ENCODE measurements at regions not wholly inside any gene's neighbourhood (a gene's known extent, or its start where the extent isn't known, plus 50 kb on each side); places are given as distances from the start of the nearest gene placed in this dataset.
"Not testable (repeated sequence)": the region's sequence is repeated elsewhere in the genome, so short reads cannot be mapped to it uniquely, and the experiment has no call there.

DNA sequence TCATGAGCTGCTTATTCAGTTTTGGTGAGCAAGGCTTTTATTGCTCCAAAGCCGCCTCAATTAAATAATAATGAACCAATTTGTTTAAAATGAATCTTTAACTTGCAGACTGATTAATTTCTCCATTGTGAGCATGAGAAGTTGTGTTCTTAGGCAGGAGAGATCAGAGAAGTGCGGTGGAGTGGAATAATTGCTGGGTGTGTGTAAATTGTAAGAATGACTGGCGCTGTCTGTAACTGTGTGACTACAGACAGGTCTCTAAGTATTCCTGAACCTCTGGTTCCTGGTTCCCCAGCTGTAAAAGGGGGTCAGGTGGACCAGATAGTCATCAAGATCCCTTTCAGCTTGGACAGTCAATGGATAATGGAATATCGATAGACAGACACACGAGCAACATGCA, 98.0 kb upstream of the EFEMP1 start:
- DNase-seq, result no peak

DNA sequence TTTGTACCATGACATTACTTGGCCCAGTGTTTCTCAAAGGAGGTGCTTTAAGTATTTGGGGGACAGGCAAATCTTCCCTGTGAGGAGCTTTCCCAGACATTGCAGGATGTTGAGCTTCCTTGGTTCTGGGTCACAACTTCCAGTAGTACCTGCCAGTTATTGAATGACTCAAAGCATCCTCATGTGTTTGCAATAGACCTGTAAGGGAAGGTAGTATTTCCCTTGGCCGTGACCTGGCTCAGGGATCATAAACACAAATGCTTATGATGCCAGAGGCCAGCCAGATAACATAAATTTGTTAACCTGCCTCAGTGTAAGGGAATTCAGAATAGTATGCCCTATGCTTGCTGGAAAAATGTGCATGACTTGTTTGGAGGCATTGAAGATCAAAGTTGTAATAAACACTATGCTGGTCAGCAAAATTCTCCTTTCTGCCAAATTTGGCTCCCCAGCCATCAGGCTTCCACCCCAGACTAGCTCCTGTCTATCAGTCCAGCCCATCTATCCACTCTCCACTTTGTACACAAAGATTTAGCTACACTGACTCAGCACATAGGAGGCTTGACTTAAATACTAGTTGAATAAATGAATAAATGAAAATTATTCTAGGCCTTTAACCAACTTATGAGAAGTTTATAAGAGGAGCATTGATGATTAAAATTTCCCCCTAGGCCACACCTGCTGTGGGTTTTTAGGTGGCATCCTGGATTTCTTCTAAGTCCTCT, 102.0 kb upstream of the EFEMP1 start:
- no peak for DNase-seq

DNA sequence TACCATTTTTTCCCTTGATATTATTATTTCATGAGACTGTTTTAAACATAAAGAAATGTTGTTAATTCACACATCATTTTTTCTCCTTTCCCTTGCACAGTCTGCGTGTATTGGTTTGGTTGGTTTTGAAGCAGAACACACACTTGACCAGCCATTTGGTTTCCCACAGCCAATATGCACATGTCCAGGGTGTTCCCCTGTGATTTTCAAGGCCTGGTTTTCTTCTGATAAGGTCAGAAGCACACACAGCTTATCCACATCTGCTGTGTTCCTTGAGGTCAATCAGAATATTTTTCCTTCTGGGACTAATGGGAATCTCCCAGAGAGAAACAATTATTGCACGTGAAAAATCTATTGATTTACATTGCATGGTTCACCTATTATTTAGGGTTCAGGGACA, 103.2 kb upstream of the EFEMP1 start:
- no peak for DNase-seq

DNA sequence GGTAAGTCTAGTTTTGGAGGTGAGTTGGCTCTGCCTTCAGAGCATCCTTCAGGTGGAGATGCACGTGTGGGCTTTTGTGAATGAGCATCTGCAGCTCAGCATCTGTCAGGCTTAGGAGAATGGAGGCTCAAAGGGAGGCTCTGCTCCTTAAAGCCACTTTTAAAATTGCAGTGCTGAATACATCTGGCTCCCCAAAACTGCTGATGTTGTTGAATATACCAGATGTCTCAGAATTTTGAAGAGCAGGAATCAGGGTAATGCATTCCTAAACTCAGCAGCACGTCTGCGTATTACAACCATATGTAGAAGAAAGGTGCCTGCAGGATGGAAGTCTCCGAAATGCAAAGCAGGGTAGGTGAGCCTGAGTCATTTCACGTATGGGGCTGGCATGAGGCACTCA, 106.5 kb upstream of the EFEMP1 start:
- no peak for DNase-seq

DNA sequence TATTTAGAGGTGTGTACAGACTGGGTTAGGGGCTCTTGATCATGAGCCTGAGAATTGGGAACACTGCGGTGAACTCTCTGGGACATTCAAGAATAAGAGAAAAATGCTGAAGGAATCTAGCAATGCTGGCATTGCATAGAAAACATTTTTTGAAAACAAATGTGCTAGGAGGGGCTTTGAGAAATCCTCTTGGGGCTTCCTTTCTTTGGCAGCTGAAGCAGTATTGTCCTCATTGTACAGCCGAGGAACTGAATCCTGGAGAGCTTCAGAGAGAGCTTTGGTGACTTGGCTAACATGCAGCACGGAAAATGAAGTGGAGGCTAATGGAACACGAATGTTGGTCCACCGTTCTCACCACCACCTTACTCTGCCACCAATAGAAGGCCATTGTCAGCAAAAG, 107.3 kb upstream of the EFEMP1 start:
- no peak for DNase-seq

DNA sequence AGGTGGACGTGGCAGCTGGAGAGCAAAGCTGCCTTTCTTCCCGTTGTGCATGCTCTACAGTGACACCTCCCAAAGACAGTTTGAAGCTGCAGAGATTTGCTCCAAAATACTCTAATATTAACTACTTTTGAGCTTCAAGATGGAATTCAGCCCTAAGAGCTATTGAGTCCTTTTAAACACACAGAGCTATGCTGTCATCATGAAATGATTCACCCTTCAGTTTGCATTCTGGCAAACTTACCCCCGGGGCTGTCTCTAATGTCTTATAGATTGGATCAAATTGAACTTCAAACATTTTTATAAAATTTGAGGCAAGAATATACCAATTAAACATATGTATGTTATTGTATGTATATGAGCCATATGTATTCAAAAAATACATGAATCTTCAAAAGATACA, 110.7 kb upstream of the EFEMP1 start:
- DNase-seq, result no peak

DNA sequence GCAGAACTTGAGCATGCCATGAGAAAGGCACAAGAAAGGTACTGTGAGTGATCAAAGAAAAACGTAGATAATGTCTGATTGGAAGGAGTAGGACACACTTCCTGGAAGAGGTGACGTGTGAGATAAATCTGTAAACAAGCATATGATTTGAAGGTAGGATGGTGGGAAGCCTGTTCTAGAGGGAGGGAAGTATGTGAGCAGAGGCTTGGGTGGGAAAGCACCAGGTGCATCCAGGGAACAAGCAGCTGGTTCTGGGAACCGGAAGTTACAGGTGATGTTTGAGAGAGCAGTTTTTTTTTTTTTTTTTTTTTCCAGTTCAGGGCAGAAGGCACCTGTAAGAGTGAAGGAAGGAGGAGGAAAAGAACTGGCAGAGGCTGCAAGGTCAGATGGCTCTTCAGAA, 116.6 kb upstream of the EFEMP1 start:
- DNase-seq, result no peak

DNA sequence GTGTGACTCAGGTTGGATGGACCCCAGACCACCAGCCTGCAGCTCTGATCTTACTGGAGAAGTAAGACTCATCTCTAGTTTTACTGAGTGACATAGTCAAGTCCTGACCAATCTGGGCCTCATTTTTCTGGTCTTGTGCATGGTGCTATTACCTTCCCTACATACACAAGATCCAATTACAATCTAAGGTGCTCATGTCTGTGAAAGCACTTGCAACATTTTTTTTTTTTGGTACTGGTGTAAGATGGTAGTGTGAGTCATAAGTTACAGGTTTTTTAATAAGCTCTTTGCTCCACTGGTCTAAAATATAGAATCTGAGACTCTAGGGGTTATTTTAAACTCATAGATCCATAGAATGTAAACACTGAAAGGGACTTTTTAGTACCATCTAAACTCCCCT, 117.3 kb upstream of the EFEMP1 start:
- no peak for DNase-seq

DNA sequence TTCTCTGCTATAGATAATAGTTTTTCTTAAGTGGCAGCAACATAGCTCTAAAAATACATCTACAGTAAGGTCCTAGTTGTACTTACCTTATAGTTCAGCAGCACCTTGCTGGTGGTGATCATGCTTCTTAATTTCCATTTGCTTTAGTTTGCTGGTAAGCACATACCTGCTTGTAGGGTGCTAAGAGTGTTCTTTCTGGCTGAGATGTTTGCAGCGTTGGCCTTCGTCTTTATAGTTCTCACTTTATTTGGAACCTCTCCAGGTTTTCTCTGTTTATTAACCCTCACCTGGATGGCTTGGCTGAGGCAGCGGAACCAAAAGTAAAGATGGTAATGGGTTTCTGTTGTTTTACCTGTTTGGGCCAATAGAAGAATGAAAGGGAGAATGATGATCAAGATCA, 123.6 kb upstream of the EFEMP1 start:
- no peak for DNase-seq

DNA sequence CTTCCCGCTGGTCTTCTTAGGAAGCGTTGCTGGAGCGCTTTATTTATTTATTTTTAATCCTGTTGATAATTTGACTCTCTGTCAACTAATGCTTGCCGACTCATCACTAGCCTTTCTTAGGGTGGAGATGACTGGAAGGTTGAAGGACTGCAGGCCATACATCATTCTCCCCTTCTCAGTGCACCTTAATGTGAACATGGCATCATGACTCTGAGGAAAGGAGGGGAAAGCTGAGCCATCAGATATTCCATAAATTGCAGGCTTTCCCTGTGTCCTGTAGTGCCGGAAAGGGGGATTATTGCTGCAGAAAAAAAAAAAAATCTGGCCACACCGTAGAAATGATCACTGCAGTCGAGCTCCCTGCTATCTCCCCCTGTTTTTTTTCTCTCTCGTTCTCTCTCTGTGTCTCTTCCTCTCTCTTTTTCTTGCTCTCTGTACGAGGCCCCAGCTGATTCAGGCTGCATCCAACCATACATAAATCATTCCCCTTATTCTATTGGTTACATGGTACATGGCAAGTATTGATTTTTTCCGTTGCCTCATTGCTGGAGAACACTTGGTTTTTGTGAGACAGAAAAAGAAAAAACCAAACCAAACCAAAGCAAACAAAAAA, 125.8 kb upstream of the EFEMP1 start:
- DNase-seq, result no peak

DNA sequence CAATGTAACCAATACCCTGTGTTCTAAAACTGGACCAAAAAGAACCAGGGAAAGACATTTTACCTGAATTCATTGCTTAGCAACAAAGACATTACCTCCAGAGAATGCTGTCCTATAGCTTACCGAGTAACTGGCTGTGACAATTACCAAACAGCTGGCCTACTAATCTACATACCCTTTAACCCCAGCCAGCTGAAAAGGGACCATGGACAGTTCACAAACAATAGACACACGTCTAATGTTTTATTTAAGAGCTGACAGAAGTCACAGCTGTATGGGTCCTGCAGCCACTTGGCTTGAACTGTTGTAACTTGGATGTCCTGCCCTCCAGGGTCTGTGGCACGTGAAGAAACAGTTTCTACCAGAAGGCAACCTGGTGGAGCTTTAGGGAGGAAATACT, 130.1 kb upstream of the EFEMP1 start:
- no peak for DNase-seq

DNA sequence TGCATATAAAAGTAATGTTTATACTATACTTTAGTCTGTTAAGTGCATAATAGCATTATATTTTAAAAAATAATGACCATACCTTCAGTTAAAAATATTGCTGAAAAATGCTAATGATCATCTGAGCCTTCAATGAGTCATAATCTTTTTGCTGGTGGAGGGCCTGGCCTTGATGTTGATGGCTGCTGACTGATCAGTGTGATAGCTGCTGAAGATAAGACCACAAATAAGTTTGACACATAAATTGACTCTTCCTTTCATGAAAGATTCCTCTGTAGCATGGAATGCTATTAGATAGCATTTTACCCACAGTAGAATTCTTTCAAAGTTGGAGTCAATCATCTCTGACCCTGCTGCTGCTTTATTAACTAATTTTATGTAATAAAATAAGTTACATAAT, 128.4 kb upstream of the CCDC85A start:
- no peak for DNase-seq

DNA sequence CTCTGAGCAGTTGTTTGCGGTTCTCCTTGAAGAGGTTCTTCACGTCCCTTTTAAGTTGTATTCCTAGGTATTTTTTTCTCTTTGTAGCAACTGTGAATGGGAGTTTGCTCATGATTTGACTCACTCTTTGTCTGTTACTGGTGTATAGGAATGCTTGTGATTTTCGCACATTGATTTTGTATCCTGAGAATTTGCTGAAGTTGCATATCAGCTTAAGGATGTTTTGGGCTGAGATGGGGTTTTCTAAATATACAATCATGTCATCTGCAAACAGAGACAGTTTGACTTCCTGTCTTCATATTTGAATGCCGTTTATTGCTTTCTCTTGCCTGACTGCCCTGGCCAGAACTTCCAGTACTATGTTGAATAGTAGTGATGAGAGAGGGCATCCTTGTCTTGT, 122.5 kb upstream of the CCDC85A start:
- not testable (repeated sequence) for DNase-seq

DNA sequence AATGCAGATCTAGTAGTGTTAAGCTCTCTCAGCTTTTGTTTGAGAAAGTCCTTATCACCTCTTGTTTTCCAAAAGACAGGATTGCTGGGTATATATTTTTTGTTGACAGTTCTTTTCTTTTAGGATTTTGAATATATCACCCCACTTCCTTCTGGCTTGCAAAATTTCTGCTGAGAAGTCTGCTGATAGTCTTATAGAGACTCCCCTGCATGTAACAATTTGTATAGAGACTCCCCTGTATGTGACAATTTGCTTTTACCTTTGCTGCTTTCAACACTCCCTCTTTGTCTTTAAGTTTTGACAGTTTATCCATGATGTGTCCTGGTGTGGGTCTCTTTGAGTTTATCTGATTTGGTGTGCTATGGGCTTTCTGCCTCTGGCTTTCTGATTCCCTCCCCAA, 115.0 kb upstream of the CCDC85A start:
- DNase-seq, result no peak

DNA sequence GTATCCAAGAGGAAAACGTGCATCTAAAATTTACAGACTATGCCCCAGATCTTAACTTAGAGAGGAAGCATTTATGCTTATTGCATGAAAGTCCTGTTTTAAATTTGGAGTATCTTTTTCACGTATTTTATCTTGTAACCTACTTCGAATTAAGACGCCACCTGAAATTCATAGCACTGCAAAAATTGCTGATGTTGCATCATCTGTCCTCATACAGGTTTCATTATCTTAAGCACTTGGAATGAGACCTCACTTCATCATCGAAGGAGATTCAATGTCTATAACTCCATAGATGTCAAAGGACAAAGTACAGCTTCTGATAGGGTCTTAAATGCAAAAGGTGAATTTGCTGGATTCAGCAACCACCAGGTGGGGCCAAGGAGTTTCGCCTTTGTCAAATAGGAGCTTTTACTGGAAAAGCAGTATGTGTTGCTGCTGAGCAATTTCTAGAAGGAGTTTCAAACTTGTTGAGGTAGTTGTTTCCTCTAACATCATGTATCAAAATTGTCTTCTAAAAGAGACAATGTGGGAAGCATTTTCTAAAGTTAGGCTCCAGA, 106.4 kb upstream of the CCDC85A start:
- DNase-seq, result no peak

DNA sequence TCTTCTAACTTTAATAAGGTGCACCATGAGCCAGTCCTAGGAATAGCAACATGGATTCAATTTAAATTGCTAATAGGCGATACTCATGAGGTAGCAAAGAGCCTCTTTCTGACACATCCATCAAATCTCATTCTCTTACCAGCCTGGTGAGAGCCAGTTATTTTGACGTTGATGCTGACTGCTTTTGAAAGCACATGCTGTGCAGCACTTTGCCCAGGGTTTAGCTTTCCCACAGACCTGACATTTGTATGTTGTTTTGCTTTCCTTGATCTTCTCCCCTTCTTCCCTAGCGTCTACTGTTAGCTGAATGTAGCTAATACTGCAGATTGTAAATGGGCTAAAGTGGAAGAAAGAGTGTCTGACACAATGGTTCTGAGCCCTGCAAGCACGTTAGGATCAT, 101.1 kb upstream of the CCDC85A start:
- no peak for DNase-seq

DNA sequence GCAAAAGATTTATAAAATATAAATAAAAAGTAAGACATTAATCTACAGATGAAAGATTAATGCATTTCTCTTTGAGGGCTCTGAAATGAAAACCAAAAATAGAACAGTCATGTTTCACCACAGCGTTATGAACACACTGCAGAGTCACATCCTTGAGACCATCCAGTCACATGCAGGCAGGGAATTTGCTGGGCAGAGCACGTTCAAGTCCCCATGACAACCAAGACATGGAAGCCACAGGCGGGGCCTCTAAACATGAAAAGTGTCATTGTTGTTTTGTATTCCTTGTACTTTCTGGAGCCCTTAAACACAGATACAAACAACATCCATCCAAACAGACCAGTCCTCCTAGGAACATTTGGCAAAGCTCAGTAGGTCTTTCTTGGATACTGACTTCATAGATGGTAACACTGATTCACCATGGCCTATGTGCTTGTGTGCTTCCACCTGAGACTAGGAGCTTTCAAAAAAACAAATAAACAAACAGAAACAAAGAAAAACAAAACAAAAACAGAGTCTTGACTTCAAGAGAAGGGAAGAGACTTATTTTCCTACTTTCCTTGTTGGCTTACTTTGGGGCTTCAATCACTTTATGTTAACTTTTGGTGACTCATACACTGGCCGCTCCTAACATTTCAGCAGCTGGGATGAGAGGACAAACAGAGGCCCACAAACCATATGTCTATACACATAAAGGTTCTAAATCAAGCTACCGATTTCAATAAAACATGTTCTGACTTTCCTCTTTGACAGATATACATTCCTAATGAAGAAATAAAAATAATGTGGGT, 99.5 kb upstream of the CCDC85A start:
- no peak for DNase-seq

DNA sequence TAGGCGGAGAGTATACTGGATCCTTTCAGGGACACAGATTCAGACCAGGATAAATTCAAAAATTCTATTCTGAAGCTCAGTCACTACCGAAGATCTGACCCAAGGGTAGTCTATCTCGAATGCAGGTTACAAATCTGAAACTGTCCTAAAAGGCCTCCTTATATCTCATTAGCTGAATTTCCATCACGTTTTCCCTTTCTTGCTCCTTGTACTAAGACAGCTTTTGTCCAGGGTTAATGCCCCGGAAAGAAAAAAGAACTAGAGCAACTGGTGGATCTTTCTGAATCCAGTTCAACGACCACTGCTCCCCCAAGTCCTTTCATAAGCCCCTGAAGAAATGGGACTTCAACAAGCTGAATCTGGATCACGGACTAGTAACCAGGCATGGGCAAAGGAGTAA, 97.5 kb upstream of the CCDC85A start:
- DNase-seq, result no peak

DNA sequence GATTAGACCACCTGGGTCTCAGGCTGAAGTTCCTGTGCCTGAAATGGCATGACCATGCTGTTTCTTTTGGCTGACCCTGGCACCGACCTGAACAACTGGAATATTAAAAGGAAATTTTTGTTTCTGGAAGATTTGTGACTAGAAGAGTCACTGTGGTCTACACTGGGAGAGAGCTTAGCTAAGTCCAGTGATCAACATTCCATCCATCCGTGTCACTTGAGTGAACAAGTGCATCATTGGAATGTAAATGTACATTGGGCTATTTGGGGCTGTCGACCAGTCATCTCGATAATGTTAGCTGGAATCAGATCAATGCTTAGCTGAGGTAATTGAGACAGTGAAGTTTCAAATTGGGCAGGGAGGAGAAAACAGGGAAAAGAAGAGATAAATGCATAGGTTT, 95.4 kb upstream of the CCDC85A start:
- DNase-seq, result no peak

DNA sequence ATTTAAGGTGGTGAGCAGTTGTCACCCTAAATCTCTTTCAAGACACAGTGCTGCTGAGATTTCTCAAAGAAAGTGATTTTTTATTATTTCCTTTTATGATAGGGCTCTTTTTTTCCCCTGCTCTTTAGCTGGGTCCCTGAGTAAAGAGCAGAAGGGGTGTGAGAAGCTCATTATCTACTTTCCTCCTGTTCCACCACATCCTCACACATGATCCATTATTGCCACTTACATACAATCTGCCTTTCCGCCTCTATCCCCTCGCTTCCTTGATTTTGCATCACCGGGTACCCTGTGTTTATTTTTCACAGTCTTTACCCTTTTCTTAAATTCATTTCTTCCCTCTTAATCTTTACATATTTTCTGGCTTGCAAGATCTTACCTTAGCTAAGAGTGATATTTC, 93.9 kb upstream of the CCDC85A start:
- DNase-seq, result no peak

DNA sequence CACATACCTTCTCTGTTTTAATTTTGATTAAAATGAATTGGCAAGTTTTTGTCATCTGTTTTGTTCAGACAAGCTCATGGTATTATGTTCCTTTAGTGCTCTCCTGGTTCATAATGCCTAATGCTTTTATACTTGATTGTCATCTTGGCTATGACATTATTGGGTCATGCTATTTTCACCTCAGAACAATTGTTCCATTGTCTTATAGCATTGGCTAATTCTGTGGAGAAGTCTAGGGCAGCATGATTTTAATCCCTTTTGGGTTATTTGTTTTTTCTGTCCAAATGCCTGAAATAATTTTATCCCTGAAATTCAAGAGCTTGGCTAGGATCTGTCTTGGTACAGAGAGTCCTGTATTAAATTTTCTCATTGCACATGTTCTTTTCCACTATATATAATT, 83.8 kb upstream of the CCDC85A start:
- no peak for DNase-seq

DNA sequence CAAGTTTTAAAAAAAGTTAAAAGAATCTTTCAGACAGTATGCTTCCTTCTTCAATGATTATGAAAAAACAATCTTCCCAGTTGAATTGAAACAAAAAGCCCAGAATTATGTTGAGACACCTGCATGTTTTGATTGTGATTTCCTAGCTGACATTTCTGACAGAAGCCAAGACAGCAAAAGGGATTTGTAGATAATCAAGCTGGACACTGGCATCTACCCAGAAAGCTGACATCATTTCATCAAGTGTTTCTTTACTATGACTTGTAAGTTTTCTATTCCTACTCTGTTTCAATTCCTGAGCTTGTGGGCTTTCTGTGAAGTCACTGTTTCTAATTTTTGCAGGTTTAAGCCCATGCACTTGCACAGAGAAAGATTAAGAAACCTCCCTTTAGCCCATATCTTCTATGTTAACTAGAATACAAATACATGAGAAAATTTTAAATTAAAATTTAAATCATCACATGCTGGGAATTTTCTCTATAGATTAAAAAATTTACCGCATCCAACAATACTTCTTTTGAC, 82.9 kb upstream of the CCDC85A start:
- DNase-seq, result no peak

DNA sequence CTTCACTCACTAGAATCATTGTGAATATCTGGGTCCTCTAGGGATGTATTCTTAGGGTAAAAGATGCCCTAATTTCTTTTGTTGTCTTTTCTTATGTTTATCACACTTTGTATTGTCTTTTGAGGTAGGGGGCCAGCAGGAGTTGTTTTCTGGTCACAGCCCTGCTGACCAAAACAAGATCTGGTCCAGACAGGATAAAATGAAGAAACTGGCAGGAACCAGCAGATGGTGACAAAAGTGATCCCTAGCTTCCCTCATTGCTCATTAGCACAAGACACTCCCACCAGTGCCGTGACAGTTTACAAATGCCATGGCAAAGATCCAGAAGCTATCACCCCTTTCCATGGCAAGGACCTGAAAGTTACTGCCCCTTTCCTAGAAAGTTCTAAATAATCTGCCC, 81.7 kb upstream of the CCDC85A start:
- DNase-seq, result no peak

DNA sequence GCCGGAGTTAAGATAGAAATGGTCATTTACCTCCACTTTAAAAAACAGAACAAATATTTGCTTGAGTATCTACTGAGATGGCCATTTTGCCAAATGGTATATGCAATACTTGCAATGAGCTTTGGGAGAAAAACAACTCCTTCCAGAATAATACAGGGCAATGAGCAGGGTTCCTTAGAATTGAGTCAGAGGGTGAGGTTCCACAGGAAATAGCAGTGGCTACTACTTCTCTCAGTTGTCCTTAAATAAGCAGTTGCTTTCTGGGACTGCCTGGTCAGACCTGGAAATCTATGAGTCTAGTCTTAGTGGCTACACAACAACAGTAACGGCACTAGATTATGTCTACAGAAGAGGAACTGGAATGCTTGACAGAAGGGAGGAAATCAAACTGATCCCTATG, 80.9 kb upstream of the CCDC85A start:
- no peak for DNase-seq
